ENCODE measurements at regions not wholly inside any gene's neighbourhood (a gene's known extent, or its start where the extent isn't known, plus 50 kb on each side); places are given as distances from the start of the nearest gene placed in this dataset. TPM values are rescaled to one million over a fixed set of nuclear protein-coding genes. Genes with fewer than 3 reads are reported as not detected.

Small RNAs in the stretch of these regions (small RNA-seq; reads per million reads assigned to genes)
- gene AL365203.1 (ENCODE audit: insufficient read depth) (not detected), gene MTND4LP11 (ENCODE audit: insufficient read depth) (not detected), gene RN7SL847P (ENCODE audit: insufficient read depth) (not detected)
